ENCODE measurements at regions not wholly inside any gene's neighbourhood (a gene's known extent, or its start where the extent isn't known, plus 50 kb on each side); places are given as distances from the start of the nearest gene placed in this dataset.

DNA sequence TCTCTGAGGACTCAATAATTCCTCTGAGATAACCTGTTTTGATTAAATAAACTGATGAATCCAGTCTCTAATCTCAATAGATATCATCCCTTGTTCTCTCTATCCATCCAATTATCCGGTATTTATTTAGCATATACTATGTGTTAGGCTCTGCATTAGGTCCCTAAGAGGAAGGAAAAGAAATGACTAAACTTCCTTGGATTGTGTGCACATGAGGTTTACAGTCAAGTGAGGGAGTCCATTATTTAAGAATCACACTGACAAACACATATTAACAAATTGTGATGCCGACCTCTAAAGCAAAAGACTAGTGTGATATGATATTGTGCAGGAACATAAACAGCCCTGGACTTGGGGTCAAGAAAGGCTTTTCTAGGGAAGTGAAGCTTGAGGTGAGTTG, 140.8 kb downstream of the HMHB1 start:
- no peaks in the 10 kb centered on the region for H3K36me3 ChIP-seq
- no peaks in the 10 kb centered on the region for H3K4me1 ChIP-seq
- WGBS, 2 donors = 90 to 92% methylated on average over 2 of the region's 2 CpGs
- no peak overlapping the region for H3K4me3 ChIP-seq
- TF ChIP-seq POLR2A (IDR thresholded peaks at IDR 0.05) (no peak), EP300 (IDR thresholded peaks at IDR 0.05) (no peak), POLR2AphosphoS5 (IDR thresholded peaks at IDR 0.05) (no peak)
- TF ChIP-seq, protein P1, sequence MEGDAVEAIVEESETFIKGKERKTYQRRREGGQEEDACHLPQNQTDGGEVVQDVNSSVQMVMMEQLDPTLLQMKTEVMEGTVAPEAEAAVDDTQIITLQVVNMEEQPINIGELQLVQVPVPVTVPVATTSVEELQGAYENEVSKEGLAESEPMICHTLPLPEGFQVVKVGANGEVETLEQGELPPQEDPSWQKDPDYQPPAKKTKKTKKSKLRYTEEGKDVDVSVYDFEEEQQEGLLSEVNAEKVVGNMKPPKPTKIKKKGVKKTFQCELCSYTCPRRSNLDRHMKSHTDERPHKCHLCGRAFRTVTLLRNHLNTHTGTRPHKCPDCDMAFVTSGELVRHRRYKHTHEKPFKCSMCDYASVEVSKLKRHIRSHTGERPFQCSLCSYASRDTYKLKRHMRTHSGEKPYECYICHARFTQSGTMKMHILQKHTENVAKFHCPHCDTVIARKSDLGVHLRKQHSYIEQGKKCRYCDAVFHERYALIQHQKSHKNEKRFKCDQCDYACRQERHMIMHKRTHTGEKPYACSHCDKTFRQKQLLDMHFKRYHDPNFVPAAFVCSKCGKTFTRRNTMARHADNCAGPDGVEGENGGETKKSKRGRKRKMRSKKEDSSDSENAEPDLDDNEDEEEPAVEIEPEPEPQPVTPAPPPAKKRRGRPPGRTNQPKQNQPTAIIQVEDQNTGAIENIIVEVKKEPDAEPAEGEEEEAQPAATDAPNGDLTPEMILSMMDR (IDR thresholded peaks at IDR 0.05) = no peak
- no peak overlapping the region for H3K27ac ChIP-seq
- no peaks in the 10 kb centered on the region for H3K27me3 ChIP-seq
- H3K9me3 ChIP-seq = no peaks in the 10 kb centered on the region
- intact Hi-C loops (cut with DNase I) = no loop called here
- no peak for DNase-seq

DNA sequence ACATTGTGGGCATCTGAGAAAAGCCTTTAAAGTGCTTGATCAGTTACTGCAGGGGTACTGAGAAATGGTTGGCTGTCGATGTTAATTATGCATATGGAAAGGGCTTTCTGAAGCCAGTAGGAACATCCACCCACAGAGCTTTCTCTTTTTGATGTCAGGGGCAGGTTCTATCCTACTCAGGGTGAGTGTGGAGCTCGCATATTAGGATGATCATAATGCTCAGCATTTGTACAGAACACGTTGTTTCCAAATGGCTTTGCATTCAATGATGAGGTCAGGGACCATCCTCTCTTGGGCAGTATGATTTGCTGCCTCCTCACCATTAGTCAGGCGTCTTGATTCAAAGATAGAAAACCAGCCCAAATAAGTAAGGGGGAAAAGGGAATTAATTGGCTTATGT, 141.9 kb downstream of the HMHB1 start:
- Histone ChIP-seq H3K4me3 (no peak overlapping the region), H3K4me1 (no peaks in the 10 kb centered on the region), H3K27me3 (no peaks in the 10 kb centered on the region), H3K9me3 (no peaks in the 10 kb centered on the region), H3K27ac (no peak overlapping the region), H3K36me3 (no peaks in the 10 kb centered on the region)
- DNase-seq = no peak
- 91 to 94% methylated on average over 4 of the region's 4 CpGs for whole genome bisulfite sequencing, 2 donors
- TF ChIP-seq POLR2AphosphoS5 (IDR thresholded peaks at IDR 0.05) (no peak), POLR2A (IDR thresholded peaks at IDR 0.05) (no peak), EP300 (IDR thresholded peaks at IDR 0.05) (no peak)
- TF ChIP-seq, protein P1 (IDR thresholded peaks at IDR 0.05) = no peak
- intact Hi-C loops (cut with DNase I) = no loop called here

DNA sequence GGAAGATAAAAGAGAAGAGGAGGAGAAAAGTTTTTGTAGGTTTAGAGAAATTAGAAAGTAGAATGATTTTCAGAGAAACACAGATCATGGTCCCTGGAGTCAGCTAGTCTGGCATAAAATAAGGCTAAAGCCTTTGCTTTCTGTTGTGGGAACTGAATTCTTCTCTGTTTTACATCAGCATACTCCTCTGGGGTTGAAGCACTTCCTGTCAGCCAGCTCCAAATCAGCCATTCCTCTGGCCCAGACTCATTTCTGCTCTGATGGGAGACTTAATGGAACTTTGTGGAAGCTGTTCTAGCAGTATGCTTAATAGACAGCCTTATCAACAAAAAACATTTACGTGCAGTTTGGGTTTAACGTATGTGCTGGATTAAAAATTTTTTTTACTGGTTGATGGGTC, 143.2 kb downstream of the HMHB1 start:
- intact Hi-C loops (cut with DNase I) = no loop called here
- 80 to 85% methylated on average over 2 of the region's 2 CpGs for WGBS, 2 donors
- Histone ChIP-seq H3K4me3 (no peak overlapping the region), H3K27me3 (no peaks in the 10 kb centered on the region), H3K27ac (no peak overlapping the region), H3K9me3 (no peaks in the 10 kb centered on the region), H3K4me1 (no peaks in the 10 kb centered on the region), H3K36me3 (no peaks in the 10 kb centered on the region)
- TF ChIP-seq EP300 (IDR thresholded peaks at IDR 0.05) = no peak
- TF ChIP-seq POLR2A (IDR thresholded peaks at IDR 0.05) = no peak
- TF ChIP-seq, protein P1 (IDR thresholded peaks at IDR 0.05) = no peak
- TF ChIP-seq POLR2AphosphoS5 (IDR thresholded peaks at IDR 0.05) = no peak
- no peak for DNase-seq

DNA sequence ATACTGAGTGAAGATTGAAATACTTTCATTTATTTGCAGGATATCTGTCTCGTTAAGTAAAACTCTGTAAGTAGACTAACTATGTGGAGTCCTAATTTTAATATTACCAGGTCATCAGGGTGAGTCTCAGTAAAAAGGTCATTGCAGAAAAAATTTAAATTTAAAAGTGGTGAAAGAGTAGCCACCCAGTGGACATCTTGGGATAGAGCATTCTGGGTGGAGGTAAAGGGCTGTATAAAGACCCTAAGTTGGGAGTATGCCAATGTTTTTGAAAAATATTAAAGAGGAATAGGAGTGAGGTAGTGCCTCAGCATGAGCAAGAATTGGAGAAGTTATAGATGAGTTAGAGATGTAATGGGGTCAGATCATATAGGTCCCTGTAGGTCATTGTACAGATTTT, 145.5 kb downstream of the HMHB1 start:
- intact Hi-C loops (cut with DNase I) = no loop called here
- TF ChIP-seq, protein P1 (IDR thresholded peaks at IDR 0.05) = no peak
- TF ChIP-seq EP300 (IDR thresholded peaks at IDR 0.05) = no peak
- TF ChIP-seq POLR2A (IDR thresholded peaks at IDR 0.05) = no peak
- no peak for TF ChIP-seq POLR2AphosphoS5 (IDR thresholded peaks at IDR 0.05)
- no peaks in the 10 kb centered on the region for H3K9me3 ChIP-seq
- H3K36me3 ChIP-seq = no peaks in the 10 kb centered on the region
- H3K4me1 ChIP-seq = no peaks in the 10 kb centered on the region
- WGBS, 2 donors = 83 to 86% methylated on average over 1 of the region's 1 CpG
- no peak for DNase-seq
- H3K27ac ChIP-seq = no peak overlapping the region
- no peaks in the 10 kb centered on the region for H3K27me3 ChIP-seq
- no peak overlapping the region for H3K4me3 ChIP-seq

DNA sequence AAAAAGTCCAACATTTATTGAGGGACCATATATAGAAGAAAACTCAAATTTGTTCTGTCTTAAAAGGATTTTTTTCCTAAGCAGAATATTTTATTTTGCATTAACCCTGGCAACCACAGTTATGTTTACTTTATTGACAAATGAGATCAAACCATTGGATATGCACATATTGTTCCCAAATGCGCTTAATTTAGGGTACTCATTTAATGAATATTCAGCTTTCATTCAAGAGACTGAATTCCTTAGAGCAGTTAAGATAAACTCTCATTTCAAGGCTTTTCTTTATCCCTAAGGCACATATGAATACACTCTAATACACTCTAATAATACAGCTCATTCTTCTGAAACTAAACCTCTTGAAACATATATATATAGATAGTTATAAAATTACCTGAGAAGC, 150.2 kb downstream of the HMHB1 start:
- intact Hi-C loops (cut with DNase I) = no loop called here
- WGBS, 2 donors = 96% methylated on average over 1 of the region's 1 CpG
- no peaks in the 10 kb centered on the region for H3K36me3 ChIP-seq
- DNase-seq = no peak
- H3K27me3 ChIP-seq = no peaks in the 10 kb centered on the region
- no peaks in the 10 kb centered on the region for H3K9me3 ChIP-seq
- H3K4me3 ChIP-seq = no peak overlapping the region
- TF ChIP-seq, protein P1 (IDR thresholded peaks at IDR 0.05) = no peak
- TF ChIP-seq EP300 (IDR thresholded peaks at IDR 0.05) (no peak), POLR2AphosphoS5 (IDR thresholded peaks at IDR 0.05) (no peak), POLR2A (IDR thresholded peaks at IDR 0.05) (no peak)
- H3K27ac ChIP-seq = no peak overlapping the region
- H3K4me1 ChIP-seq = no peaks in the 10 kb centered on the region
